Forelimb muscle (tissue), 1 donor: ENCODE measurements at regions not wholly inside any gene's neighbourhood (a gene's known extent, or its start where the extent isn't known, plus 50 kb on each side); places are given as distances from the start of the nearest gene placed in this dataset.

Experiments used
- DNase-seq: peaks from one replicate; pipeline ENCODE4 v3.0.0-alpha.2; 2013; ENCODE audit warnings: low read depth

DNA sequence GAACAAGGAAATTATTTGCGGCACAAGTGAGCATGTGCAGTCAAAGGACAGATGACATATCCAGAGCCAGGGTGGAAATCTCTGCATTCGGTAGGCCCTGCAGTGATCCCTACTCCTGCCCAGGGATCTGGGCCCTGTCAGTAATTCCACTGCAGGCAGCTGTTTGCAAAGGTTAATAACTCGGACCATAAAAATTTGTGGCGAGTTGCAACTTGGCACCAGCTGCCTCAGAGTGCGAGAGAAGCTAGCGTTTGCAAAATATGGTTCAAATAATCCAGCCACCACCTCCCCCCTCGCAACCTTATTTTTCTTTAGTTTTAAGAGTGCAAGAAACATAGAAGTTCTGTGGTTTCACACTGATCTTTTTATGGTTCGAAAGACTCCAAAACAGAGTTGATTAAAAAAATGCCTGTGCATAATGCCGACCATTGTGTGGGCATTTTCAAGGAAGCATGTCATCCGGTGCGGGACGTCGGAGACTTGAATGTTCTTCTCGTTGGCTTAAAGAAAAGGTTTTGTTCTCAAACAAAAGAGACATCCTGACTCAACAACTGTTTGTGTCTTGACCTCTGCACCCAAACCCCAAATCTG, 224.5 kb downstream of the BCL11B start:
- no peak for DNase-seq

DNA sequence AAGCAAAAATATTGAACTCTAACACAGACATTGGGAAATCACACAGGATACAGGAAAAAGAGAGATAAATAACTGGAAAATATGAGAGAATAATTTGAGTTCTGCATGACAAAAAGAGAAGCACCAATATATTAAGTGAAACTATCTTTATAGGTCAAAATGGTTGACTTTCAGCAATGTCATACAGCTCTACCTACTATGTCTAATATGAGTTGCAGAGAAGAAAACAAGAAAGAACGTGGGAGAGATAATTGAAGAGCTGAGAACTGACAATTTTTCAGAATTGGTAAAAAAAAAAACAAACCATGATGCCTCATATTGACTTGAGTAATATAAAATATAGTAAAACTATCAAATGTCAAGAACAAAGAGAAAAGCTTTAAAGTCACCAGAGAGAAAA, 221.7 kb downstream of the BCL11B start:
- no peak for DNase-seq

DNA sequence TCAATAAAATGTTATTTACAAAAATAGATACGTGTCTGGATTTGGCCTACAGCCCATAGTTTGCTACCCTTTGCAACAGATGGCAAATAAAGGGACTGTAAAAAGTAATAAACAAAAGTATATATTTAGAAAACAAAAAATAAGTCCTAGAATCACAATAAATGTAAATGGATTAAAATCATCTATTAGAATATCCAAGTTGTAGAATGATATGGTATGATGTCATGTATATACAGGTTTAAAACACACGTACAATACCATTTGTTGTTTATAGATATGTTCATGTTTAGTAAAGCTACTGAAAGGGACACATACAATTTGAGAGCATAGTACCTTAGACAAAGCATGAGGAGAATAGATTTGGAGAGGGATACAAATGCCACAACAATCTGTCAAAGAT, 219.5 kb downstream of the BCL11B start:
- no peak for DNase-seq

DNA sequence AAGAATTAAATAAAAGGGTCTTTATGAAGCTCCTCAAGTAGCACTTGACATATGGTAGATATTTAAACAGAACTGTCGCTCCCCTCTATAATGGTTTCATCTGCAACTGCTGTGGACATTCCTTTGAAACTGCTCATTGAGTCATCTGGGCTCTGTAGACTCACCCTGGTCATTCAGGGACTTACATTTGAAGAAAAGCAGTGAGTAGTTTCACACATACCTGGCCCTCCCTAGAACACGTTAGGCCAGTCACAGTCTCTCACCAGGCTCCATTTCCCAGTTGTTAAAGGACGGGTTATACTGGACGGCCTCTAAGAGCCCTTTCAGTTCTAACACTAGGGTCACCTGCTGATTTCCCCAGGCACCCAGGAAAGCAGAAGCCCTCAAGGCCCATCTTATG, 217.0 kb downstream of the BCL11B start:
- no peak for DNase-seq

DNA sequence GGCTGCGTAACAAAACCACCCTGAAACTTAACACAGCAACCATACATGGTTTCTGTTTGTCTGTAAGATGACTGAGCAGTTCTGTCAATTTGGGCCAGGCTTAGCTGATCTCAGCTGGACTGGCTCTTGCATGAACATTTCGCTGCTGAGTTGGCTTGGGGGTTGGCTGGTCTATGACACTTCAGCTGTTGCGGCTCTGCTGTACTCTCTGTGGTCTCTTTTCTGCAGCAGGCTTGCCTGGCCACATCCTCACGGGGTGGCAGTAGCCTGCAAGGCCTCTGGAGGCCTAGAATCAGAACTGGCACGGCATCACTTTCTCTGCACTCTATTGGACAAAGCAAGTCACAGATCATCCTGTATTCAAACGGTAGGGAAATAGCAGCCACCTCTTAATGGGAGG, 216.2 kb downstream of the BCL11B start:
- DNase-seq, result no peak

DNA sequence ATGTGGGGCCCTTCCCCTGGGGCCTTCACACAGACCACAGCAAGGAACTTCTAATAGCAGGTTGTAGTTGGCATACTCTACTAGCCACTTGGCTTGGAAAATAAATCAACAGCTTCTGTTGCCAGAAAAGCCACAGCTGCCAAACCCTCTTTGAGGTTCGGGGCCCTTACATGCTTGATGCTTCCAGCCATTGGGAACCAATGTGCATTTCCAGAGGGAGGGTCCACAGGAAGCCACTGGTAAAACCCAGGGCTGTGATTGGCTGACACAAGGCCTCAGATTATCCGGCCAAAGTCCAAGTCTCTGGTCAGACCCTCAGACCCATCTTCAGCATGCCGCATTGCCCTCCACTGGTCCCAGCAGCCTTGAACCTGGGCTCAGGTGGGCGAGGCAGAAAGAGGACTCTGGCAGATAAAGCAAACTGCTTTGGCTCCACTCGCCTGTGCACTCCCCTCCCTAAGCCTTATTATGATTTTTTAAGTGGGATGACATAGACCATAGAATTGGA, 214.4 kb downstream of the BCL11B start:
- no peak for DNase-seq

DNA sequence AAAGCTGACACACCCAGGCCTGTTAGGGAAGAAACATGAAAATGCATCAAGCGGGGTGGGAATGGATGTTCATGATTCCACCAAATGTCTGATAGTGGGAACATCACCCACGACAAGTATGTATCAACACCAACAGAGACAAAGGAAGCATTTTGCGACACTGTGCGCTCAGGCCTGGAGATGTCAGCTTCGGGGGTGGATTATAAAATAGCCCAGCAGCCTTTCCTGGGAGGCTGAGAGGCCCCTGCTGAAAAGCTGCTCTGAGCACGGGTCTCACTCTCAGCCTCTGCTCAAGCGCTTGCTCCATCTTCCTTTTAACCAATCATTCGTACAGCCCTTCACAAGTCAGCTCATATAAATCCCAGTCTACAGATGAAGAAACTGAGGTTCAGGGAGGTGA, 213.5 kb downstream of the BCL11B start:
- DNase-seq, result no peak

DNA sequence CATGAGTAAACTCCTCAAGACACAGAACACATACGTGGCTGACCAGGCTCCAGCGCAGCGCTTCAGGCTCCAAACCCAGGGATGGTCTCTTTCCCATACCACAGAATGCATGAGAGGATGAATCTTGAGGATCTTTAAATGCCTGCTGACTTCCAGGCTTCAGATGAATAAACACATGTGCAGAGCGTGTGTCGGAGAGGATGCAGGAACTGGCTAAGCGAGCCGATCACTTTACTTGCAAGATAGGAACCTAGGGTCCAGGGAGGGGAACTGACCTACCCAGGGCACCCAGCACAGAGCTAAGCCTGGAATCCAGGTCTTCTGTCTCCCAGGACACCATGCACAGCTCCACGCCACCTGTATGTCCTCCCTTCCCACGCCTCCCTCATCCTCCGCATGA, 209.8 kb downstream of the BCL11B start:
- no peak for DNase-seq

DNA sequence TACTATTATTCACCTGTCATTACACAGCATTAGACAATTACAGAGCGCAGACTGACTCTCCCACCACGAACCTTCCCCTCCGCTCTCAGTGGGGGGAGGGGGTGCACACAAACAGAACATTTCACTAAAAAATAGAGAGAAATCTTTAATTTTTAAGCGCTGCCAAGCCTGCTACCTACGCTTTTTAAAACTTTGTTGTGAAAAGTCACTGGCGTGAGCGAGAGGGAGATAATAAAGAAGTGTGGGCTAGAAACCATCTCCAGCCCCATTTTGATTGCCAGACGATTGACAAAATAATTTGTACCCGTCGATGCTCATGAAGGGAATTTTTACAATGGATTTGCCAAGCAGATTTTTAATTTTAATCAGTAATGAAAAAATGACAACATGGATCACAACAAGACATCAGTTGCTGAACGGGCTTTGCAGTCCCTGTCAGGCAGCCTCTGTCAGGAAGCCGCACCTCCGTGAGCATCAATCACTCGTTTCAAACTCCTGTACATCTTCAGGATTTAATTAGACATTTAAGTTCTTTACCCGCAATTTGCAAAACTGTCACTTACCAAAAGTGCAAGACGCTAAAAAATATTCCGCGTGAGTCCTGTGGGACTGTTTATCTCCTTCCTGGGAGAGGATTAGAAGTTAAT, 209.1 kb downstream of the BCL11B start:
- no peak for DNase-seq

DNA sequence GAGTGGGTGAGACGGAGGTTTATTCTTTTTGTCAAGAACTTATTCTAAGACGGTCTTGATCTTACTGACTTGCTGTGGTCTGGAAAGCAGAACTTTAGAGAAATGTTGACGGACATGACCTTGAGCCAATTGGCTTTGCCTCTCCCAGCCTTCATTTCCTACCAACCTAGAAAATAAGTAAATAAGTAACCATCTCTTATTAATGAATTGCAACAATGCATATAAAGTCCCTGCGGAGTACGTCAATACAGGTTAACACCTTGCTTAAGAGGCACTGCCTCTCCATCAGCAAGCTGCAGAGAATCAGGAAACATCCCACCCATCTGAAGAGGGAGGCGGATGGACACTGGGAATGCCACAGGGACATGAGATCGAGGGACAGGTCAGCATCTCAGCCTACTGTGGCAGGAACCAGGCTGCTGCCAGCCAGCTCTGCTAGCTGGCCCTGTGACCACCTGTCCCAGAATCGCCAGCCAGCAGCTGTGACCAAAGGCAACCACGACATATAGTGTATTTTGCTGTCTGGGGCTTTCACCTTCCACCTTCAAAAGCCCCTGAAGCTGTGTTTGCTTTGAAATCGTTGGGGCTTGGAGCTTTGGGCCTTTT, 208.3 kb downstream of the BCL11B start:
- no peak for DNase-seq

DNA sequence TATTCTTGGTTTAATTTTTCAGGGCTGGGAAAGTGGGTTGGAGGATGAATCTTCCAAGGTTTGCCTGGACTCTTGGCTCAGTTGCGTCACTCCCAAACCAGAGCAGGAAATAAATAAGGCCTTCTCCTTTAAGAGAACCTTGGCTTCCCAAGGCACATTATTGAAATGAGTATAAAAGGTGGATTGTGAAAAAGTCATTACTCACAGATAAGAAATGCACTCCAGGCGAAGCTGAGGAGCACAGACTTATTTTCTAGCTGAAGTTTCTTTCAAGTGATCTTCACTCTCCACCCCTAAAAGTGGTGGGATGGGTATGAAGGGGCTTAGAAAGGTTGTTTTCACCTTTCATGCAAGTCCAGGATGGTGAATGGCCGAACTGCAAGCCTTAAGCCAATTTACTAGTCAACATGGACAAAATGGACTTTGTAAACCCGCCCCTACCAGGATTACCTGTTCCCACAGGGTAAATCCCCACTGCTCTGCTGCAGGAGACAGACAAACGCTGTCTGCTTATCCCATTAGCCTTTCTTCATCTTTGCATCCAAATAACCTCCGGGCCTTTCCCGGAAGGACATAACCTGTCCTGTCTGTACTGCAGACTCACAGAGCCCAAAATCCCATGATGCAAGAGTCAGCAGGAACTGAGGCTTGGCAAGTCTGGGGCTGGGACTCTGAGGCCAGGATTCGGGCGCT, 207.6 kb downstream of the BCL11B start:
- no peak for DNase-seq

DNA sequence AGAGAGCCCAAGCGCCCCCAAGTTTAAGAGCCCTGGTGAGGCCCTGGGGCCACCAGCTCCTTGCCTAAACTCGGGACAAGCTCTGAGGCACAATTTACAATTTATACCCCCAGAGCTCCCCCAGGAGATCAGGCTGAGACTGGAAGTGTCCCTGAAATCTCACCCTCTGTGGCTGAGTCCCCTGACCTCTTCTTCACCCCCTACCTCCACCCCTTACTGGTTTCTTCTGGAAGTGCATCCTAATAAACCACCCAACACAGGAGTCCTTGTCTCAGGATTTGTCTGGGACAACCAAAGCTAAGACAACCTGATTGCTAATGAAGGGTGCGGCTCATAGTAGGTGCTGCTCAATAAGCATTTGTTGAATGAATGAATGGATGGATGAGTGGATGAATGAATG, 206.4 kb downstream of the BCL11B start:
- no peak for DNase-seq

DNA sequence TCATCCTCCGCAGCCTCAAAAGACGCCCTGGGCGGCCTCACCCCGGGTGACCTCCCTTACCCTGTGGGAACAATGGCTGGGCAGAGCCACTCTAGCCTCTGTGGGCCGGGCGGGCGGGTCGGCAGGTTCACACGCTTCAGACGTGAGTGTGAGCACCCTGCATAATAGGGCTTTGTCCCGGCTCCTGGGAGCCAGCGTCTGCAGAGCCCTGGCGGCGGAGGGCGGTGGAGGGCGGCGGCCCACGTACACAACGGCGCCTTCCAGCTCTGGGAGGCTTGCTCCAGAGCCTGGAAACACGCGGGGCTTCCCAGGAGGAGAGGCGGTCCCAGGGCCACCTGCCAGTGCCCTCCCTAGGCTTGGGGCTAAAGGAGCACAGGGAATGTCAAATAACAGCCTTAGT, 205.6 kb downstream of the BCL11B start:
- no peak for DNase-seq

DNA sequence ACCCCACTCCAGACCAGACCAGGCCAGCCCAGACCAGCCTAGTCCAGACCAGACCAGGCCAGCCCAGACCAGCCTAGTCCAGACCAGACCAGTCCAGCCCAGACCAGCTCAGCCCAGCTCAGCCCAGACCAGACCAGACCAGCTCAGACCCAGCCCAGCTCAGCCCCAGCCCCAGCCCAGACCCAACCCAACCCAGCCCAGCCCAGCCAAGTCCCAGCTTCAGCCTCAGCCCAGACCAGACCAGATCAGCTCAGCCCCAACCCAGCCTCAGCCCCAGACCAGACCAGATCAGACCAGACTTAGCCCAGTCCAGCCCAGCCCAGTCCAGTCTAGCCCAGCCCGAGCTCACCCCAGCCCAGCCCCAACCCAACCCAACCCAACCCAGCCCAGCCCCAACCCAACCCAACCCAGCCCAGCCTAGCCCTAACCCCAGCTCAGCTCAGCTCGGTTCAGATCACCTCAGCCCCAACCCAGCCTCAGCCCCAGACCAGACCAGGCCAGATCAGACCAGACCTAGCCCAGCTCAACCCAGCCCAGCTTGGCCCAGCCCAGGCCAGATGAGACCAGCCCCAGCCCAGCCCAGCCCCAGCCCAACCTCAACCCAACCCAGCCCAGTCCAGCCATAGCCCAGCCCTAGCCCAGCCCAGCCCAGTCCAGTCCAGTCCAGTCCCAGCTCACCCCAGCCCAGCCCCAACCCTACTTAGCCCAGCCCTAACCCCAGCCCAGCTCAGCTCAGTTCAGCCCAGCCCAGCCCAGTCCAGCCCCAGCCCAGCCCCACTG, 204.7 kb downstream of the BCL11B start:
- no peak for DNase-seq

DNA sequence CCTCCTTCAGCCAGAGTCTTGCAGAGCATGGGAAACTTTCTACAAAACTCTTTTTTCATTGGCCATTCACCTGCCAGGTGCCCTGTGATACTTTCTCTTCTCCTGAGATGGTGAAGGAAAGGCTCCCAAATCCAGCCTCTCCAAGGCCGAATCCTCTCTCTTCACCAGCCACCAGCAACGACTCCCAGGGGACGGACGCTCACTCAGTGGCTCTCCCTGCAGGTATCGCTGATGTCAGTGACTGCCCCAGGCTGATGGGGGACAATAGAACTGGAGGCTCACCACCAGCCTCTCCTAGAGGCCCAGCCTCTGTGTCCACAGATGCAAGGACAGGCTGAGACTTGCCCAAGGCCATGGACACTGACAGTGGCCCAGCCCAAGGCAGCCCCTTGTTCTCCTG, 204.1 kb downstream of the BCL11B start:
- no peak for DNase-seq

DNA sequence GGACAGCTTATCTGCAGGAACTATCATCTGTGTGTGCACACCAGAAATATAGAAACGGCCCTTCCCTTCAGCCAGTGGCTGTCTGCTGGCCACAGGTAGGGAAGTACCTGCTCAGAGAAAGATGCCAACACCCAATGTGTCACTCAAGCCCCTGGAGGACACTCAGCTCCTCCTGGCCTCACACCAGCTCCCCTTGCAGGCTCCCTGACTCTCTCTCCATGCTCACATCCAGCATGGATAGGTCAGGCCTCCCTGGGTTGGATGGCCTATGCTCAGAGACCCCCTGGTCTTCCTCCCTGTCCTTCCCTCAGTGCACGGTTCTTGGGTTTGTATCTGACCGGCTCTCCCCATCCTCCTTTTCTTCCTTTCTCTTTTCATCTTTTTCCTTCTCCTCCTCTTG, 202.1 kb downstream of the BCL11B start:
- no peak for DNase-seq

DNA sequence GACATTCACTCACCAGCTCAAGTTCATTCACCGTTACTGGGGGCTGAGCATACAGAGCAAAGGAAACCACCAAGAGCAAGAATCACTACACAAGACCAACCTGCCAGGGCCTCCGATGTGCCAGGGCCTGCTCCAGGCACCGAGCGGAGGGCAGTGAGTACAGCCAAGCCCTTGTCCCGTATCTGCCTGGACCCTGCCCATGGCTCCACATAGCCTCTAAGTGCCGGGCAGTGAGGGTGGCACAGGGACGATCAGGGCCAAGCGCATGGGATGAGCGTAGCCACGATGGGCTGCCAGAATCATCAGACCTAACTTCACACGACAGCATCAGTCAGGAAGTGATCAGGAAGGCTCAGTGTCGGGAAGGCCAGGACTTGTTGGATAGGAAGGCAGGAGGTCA, 199.6 kb downstream of the BCL11B start:
- no peak for DNase-seq

DNA sequence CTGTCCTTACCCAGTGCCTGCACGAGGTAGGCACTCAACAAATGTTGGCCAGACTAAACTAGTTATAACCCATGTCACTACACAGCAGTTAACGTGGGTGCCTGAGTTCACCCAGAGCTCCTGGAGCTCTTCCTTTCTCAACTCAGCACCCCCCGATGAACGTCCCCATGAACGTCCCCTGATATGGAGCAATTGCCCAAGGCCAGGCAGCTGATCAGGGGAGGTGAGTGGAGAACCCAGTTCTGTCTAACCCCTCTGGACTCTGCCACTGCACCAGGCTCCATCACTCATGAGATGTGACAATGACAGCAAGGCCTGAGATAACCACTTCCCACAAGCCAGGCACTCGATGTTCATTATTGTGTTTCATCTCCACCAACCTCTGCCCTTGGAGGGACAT, 199.0 kb downstream of the BCL11B start:
- DNase-seq, result no peak

DNA sequence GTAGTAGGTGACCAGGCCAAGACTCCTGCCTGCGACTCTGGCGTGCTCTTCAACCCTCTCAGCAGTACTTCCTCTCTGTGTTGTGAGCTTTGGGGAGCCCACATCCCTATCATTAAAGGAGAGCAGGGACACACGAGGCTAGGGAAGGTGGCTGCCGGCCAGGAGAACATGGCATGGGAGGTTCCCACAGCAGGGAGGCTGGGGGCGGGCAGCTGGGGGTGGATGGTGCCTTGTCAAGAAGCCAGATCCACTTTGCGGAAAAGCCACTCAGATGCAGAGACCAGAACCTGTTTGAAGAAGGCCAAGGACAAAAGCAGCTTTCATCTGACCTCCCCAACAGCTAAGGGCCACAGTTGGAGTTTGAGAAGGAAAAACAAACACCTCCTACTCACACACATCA, 198.6 kb downstream of the BCL11B start:
- DNase-seq, result no peak

DNA sequence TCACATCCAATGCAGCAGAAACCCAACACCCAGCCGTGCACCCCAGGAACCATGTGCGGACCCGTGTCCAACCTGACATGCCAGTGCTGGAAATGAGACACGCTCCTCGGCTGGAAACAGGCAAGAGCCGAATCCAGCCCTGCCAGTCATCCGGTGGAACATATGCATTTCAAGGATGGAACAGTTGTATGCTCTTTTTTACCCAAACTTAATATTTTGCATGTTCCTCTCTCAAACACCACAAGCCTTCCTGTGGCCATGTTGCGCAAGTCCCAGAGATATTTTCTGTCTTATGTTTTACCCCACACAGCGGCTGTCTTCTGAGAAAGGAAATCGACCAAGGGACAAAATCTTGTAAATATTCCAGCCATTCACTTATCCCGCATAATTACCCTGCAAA, 196.9 kb downstream of the BCL11B start:
- no peak for DNase-seq

DNA sequence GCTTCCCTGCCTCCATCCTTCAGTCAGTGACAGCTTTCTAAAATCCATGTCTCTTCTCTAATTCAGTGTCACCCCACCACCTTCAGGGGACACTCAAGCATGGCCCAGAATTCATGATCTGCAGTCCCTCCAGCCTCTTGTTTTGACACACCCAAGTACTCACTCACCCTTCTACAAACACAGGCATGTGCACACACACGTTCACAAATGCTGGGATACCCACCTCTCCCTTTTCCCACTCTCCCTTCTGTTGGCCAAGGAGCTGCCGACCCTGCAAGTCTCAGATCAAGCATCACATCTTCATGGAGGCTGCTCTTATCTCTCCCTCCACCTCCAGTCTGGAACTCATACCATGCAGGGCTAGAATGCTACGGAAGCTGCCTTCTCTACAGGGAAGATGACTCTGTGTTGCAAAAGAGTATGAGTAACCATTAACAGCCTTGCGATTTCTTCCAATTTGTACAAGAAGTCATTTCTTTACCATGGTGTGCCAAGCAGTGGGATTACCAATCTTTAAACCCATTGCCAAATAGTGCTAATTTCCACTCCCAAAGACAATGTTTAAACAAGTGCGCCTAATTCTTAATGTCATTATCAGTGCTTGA, 196.1 kb downstream of the BCL11B start:
- DNase-seq, result no peak
